ENCODE measurements at regions not wholly inside any gene's neighbourhood (a gene's known extent, or its start where the extent isn't known, plus 50 kb on each side); places are given as distances from the start of the nearest gene placed in this dataset.

GRCh38 chr2:175730050-175730449 is 272.0 kb downstream of the LNPK start:
- TF ChIP-seq, protein P1, sequence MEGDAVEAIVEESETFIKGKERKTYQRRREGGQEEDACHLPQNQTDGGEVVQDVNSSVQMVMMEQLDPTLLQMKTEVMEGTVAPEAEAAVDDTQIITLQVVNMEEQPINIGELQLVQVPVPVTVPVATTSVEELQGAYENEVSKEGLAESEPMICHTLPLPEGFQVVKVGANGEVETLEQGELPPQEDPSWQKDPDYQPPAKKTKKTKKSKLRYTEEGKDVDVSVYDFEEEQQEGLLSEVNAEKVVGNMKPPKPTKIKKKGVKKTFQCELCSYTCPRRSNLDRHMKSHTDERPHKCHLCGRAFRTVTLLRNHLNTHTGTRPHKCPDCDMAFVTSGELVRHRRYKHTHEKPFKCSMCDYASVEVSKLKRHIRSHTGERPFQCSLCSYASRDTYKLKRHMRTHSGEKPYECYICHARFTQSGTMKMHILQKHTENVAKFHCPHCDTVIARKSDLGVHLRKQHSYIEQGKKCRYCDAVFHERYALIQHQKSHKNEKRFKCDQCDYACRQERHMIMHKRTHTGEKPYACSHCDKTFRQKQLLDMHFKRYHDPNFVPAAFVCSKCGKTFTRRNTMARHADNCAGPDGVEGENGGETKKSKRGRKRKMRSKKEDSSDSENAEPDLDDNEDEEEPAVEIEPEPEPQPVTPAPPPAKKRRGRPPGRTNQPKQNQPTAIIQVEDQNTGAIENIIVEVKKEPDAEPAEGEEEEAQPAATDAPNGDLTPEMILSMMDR (IDR thresholded peaks at IDR 0.05; ENCODE audit: low read depth, low read length, missing input control) = no peak
- TF ChIP-seq GABPA (IDR thresholded peaks at IDR 0.05 in 1 of 2, conservative IDR thresholded peaks at IDR 0.05 in 1 of 2) (no peak), RAD21 (IDR thresholded peaks at IDR 0.05) (no peak)
